Colonic mucosa (tissue), 4 donors: ENCODE measurements at regions not wholly inside any gene's neighbourhood (a gene's known extent, or its start where the extent isn't known, plus 50 kb on each side); places are given as distances from the start of the nearest gene placed in this dataset.

Experiments used
- DNase-seq: peaks from one replicate; pipeline ENCODE4 v3.0.0-alpha.2; 2020
- H3K27ac ChIP-seq: fragments of 200-600 bp; one replicate; pipeline ENCODE4 v1.8.0; 2021
- H3K27me3 ChIP-seq: fragments of 200-600 bp; one replicate; pipeline ENCODE4 v1.8.0; 2021
- H3K36me3 ChIP-seq: fragments of 200-600 bp; one replicate; pipeline ENCODE4 v1.8.0; 2021
- H3K4me1 ChIP-seq: fragments of 200-600 bp; one replicate; pipeline ENCODE4 v1.8.0; 2021; ENCODE audit warnings: mild to moderate bottlenecking
- H3K4me3 ChIP-seq: fragments of 200-600 bp; one replicate; pipeline ENCODE4 v1.8.0; 2021
- H3K9ac ChIP-seq, 2 donors: one replicate each; pipeline ENCODE4 v1.7.0; 2013; ENCODE audit warnings: control low read depth in 2 of 2, low read depth in 2 of 2, low read length in 2 of 2
- H3K9me3 ChIP-seq: fragments of 200-600 bp; one replicate; pipeline ENCODE4 v1.8.0; 2021
- CTCF ChIP-seq: fragments of 200-600 bp; IDR thresholded peaks from one replicate; pipeline ENCODE4 v1.8.0; 2022; ENCODE audit warnings: antibody characterized with exemption, mild to moderate bottlenecking
- intact Hi-C: fragments of 100-400 bp; cut with DNase I; formaldehyde crosslinking; loops from one replicate; pipeline ENCODE4 v1.14.1; 2022
- donor health status: healthy.
- donor health status: DM: no; HTN: no; CAD: no.
- donor health status: DM: no; HTN: no; CAD: no.

GRCh38 chr14:38127784-38128183 lies 79.9 kb upstream of the SSTR1 start:
- Histone ChIP-seq H3K9me3 (no peaks in the 10 kb centered on the region), H3K4me1 (no peaks in the 10 kb centered on the region), H3K27ac (no peak overlapping the region), H3K27me3 (no peaks in the 10 kb centered on the region), H3K9ac (no peak overlapping the region), H3K36me3 (no peaks in the 10 kb centered on the region), H3K4me3 (no peak overlapping the region)
- intact Hi-C loops, result no loop called here
- TF ChIP-seq CTCF, result no peak
- no peak for DNase-seq

- H3K9ac ChIP-seq, result no peak overlapping the region
- H3K4me1 ChIP-seq, result no peaks in the 10 kb centered on the region
- no peak for TF ChIP-seq CTCF
- H3K9me3 ChIP-seq, result no peaks in the 10 kb centered on the region
- intact Hi-C loops, result no loop called here
- no peak overlapping the region for H3K27ac ChIP-seq
- H3K27me3 ChIP-seq, result no peaks in the 10 kb centered on the region
- DNase-seq, result no peak
- H3K4me3 ChIP-seq, result no peak overlapping the region
- no peaks in the 10 kb centered on the region for H3K36me3 ChIP-seq
Measured at GRCh38 chr14:38128640-38129039, 79.1 kb upstream of the SSTR1 start.

- Histone ChIP-seq H3K27me3 (no peaks in the 10 kb centered on the region), H3K4me1 (no peaks in the 10 kb centered on the region), H3K9ac (no peak overlapping the region), H3K4me3 (no peak overlapping the region), H3K36me3 (no peaks in the 10 kb centered on the region), H3K9me3 (no peaks in the 10 kb centered on the region), H3K27ac (no peak overlapping the region)
- no peak for DNase-seq
- no peak for TF ChIP-seq CTCF
- intact Hi-C loops, result no loop called here
Measured at GRCh38 chr14:38129192-38129591, 78.5 kb upstream of the SSTR1 start.

GRCh38 chr14:38129705-38130104 lies 78.0 kb upstream of the SSTR1 start:
- Histone ChIP-seq H3K9ac (no peak overlapping the region), H3K27me3 (no peaks in the 10 kb centered on the region), H3K27ac (no peak overlapping the region), H3K4me1 (no peaks in the 10 kb centered on the region), H3K9me3 (no peaks in the 10 kb centered on the region), H3K36me3 (no peaks in the 10 kb centered on the region), H3K4me3 (no peak overlapping the region)
- DNase-seq, result no peak
- intact Hi-C loops, result no loop called here
- TF ChIP-seq CTCF, result no peak

GRCh38 chr14:38134416-38135030 lies 73.2 kb upstream of the SSTR1 start:
- Histone ChIP-seq H3K4me1 (no peaks in the 10 kb centered on the region), H3K36me3 (no peaks in the 10 kb centered on the region), H3K4me3 (no peak overlapping the region), H3K9ac (no peak overlapping the region), H3K9me3 (no peaks in the 10 kb centered on the region), H3K27me3 (no peaks in the 10 kb centered on the region), H3K27ac (no peak overlapping the region)
- intact Hi-C loops, result no loop called here
- DNase-seq, result no peak
- no peak for TF ChIP-seq CTCF
